ENCODE measurements at regions not wholly inside any gene's neighbourhood (a gene's known extent, or its start where the extent isn't known, plus 50 kb on each side); places are given as distances from the start of the nearest gene placed in this dataset.

GRCh38 chr5:63686938-63687337 is 275.3 kb downstream of the HTR1A start:
- TF ChIP-seq POLR2A (IDR thresholded peaks at IDR 0.05; ENCODE audit: low read depth, low read length) = no peak
- FAIRE-seq (no peak), DNase-seq (ENCODE audit: insufficient read length, low spot score) (no peak)

- FAIRE-seq = no peak
- TF ChIP-seq POLR2A (IDR thresholded peaks at IDR 0.05; ENCODE audit: low read depth, low read length) = no peak
- no peak for DNase-seq (ENCODE audit: insufficient read length, low spot score)
Observed at GRCh38 chr5:63686181-63686580, 276.1 kb downstream of the HTR1A start.

- FAIRE-seq = no peak
- DNase-seq (ENCODE audit: insufficient read length, low spot score) = no peak
- TF ChIP-seq POLR2A (IDR thresholded peaks at IDR 0.05; ENCODE audit: low read depth, low read length) = no peak
Observed at GRCh38 chr5:63685454-63685853, 276.8 kb downstream of the HTR1A start.

DNA sequence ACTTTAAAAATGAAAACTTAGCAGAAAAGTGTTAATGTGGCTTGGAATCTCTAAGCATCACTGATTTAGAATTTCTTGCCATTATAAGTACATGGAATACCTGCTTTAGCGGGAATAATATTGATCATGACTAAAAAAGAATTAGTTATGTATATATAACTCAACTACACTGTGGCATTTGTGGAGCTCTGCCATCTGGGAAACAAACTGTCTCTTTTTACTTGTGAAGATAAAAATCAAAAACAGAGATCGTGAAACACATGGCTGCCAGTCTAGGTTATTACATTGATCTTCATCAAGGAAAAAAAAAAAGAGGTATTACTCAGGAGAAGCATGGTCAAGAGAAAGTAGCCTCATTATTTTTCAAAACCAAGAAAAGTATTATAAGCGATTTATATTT is 287.4 kb downstream of the HTR1A start:
- no peak for FAIRE-seq
- TF ChIP-seq POLR2A (IDR thresholded peaks at IDR 0.05; ENCODE audit: low read depth, low read length) = no peak
- no peak for DNase-seq (ENCODE audit: insufficient read length, low spot score)

DNA sequence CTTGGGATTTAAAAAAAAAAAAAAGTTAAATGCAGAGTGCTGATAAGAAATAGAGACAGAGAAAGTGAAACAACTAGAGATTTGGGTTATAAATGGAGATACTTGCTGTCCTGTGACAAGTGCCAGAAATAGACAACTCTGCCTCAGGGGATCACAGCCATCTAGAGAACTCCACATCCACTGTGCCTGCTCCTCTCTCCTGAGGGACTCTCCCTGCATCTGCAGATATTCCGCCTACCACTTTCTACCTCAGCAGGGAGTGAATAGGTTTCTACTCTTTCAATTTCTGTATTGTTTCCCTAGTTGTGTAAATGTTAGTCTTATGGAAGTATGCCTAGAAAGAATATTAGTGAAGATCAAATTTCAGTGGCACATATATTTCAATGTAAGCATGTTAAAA is 307.2 kb downstream of the HTR1A start:
- TF ChIP-seq POLR2A (IDR thresholded peaks at IDR 0.05; ENCODE audit: low read depth, low read length) = no peak
- DNase-seq (ENCODE audit: insufficient read length, low spot score) (no peak), FAIRE-seq (no peak)

DNA sequence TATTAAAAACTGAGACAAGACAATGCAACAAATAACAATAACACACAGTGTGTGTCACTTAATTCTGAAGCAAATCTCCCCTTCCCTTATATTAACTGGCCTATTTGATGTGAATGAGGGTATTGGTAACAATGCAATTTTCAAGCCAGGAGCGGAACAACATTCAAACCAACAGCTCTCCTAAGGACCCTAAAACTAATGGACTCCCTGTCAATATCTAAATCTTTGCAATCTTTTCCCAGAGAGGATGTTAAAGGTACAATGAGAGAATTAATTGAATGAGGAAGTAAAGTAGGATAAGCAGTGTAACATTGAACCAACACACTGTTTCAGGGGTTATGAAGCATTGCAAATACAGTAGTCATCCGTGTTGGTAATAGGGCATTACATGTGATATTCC is 311.7 kb downstream of the HTR1A start:
- DNase-seq (ENCODE audit: insufficient read length, low spot score) = no peak
- no peak for TF ChIP-seq POLR2A (IDR thresholded peaks at IDR 0.05; ENCODE audit: low read depth, low read length)
- FAIRE-seq = no peak

GRCh38 chr5:63648376-63648775 is 313.9 kb downstream of the HTR1A start:
- no peak for TF ChIP-seq POLR2A (IDR thresholded peaks at IDR 0.05; ENCODE audit: low read depth, low read length)
- FAIRE-seq (no peak), DNase-seq (ENCODE audit: insufficient read length, low spot score) (no peak)

- no peak for TF ChIP-seq POLR2A (IDR thresholded peaks at IDR 0.05; ENCODE audit: low read depth, low read length)
- DNase-seq (ENCODE audit: insufficient read length, low spot score) (no peak), FAIRE-seq (no peak)
Observed at GRCh38 chr5:63629951-63630630, 332.2 kb downstream of the HTR1A start.

DNA sequence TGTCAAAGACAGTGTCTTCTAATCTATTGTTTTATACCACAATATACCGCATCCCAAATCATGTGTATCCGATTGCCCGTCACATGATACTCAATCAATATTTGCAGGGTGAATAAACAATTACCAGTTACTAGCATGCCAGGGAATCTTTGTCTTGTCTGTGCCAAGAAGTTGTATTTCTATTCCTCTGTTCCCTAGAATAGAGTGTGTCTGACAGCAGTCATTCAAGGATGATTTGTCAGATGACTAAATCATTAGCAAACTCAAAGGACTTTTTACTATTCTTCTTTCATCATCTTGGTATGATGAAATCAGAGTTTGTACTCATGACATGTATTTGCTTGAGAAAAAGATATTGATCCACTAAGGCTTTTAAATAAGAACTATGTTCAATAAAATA is 348.8 kb downstream of the HTR1A start:
- DNase-seq (ENCODE audit: insufficient read length, low spot score) (no peak), FAIRE-seq (no peak)
- TF ChIP-seq POLR2A (IDR thresholded peaks at IDR 0.05; ENCODE audit: low read depth, low read length) = no peak

DNA sequence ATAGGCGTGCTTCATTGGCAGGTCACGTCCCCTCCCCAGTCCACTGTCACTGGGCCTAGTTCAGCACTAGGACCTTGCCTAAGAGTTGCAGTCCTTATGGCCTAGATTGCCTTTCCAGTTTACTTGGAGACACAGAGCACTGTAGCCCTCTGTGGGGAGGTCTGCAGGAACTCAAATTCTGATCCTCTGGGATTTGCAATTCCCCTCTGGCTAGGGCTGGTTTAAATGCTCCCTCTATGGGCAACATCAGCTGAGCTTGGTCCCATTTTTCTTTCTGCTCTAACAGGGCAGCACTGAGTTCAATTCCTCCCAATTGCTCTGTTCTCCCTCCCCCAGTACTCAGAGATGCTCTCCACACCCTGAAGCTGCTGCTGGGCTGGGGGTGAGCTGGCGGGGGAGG is 358.2 kb downstream of the HTR1A start:
- FAIRE-seq = no peak
- no peak for DNase-seq (ENCODE audit: insufficient read length, low spot score)
- TF ChIP-seq POLR2A (IDR thresholded peaks at IDR 0.05; ENCODE audit: low read depth, low read length) = no peak

- no peak for TF ChIP-seq POLR2A (IDR thresholded peaks at IDR 0.05; ENCODE audit: low read depth, low read length)
- DNase-seq (ENCODE audit: insufficient read length, low spot score) (no peak), FAIRE-seq (no peak)
Observed at GRCh38 chr5:63602971-63603370, 359.3 kb downstream of the HTR1A start.

DNA sequence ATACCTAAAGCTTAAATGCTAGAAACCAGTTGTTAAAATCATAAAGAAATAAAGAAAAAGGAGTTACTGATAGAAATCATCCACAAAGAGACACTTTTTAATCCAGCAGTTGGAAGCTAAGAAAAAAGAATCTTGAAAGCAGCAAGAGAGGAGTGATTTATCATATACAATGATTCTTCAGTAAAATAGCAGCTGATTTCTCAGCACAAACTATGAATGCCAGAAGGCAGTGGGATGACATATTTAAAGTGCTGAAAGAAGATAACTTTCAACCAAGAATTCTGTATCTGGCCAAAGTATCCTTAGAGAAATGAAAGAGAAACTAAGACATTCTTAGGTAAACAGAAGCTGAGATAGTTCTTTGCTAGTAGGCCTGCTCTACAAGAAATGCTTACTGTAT is 366.0 kb downstream of the HTR1A start:
- no peak for TF ChIP-seq POLR2A (IDR thresholded peaks at IDR 0.05; ENCODE audit: low read depth, low read length)

GRCh38 chr5:63573380-63573779 is 388.9 kb downstream of the HTR1A start:
- FAIRE-seq (no peak), DNase-seq (ENCODE audit: insufficient read length, low spot score) (no peak)
- no peak for TF ChIP-seq POLR2A (IDR thresholded peaks at IDR 0.05; ENCODE audit: low read depth, low read length)

More for the DNA sequence above, 366.0 kb downstream of the HTR1A start:
- DNase-seq (ENCODE audit: insufficient read length, low spot score) = no peak
- no peak for FAIRE-seq

GRCh38 chr5:63572740-63573139 is 389.5 kb downstream of the HTR1A start:
- FAIRE-seq (no peak), DNase-seq (ENCODE audit: insufficient read length, low spot score) (no peak)
- TF ChIP-seq POLR2A (IDR thresholded peaks at IDR 0.05; ENCODE audit: low read depth, low read length) = no peak

DNA sequence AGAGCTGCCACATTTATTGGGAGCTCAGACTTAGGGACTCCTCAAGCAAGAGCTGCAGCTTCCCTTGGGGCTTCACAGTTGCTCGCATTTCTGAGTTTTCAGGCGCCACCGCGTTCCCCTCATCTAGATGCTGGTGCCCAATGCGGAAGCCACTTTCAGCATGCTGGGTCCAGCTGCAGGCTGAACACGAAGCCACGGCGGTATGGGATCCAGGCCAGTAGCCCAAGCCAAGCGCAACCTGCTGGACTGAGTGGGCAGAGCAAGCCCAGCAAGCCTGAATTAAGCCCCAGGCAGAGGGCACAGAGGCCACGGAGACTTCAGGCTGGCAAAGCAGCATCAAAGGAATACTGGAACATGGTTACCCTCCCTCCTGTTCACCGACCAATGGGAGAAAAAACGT is 391.5 kb downstream of the HTR1A start:
- no peak for TF ChIP-seq POLR2A (IDR thresholded peaks at IDR 0.05; ENCODE audit: low read depth, low read length)
- DNase-seq (ENCODE audit: insufficient read length, low spot score) (no peak), FAIRE-seq (no peak)

- DNase-seq (ENCODE audit: insufficient read length, low spot score) (no peak), FAIRE-seq (no peak)
- no peak for TF ChIP-seq POLR2A (IDR thresholded peaks at IDR 0.05; ENCODE audit: low read depth, low read length)
Observed at GRCh38 chr5:63564789-63565188, 397.5 kb downstream of the HTR1A start.
